GM23338 (cell line): ENCODE measurements at regions not wholly inside any gene's neighbourhood (a gene's known extent, or its start where the extent isn't known, plus 50 kb on each side); places are given as distances from the start of the nearest gene placed in this dataset.

Experiments used
- ATAC-seq: fragments of 200-7000 bp; cut with Tn5 transposase; 3 replicates; pipeline ENCODE4 v1.9.1; 2020
- DNase-seq: peaks from one replicate; pipeline ENCODE4 v3.0.0-alpha.2; 2015; ENCODE audit warnings: low spot score
- H2AFZ ChIP-seq: fragments of 200-600 bp; sonication (generic); 2 replicates; pipeline ENCODE4 v1.8.0; 2016; ENCODE audit warnings: antibody characterized with exemption, mild to moderate bottlenecking, moderate library complexity
- H3F3A ChIP-seq: fragments of 200-600 bp; sonication (generic); replicated peaks from 2 replicates; pipeline ENCODE4 v1.8.0; 2017; ENCODE audit warnings: antibody characterized with exemption, mixed run types, low read depth
- H3K27ac ChIP-seq: fragments of 200-600 bp; sonication (generic); 2 replicates; pipeline ENCODE4 v1.6.1; 2016; ENCODE audit warnings: low read depth
- H3K27me3 ChIP-seq: fragments of 200-600 bp; sonication (generic); 2 replicates; pipeline ENCODE4 v1.8.0; 2016; ENCODE audit warnings: mild to moderate bottlenecking, mixed run types, moderate library complexity; ENCODE audit not compliant: insufficient read depth
- H3K36me3 ChIP-seq: fragments of 200-600 bp; sonication (generic); 2 replicates; pipeline ENCODE4 v1.8.0; 2016; ENCODE audit warnings: mild to moderate bottlenecking; ENCODE audit not compliant: insufficient read depth
- H3K4me1 ChIP-seq: fragments of 200-600 bp; sonication (generic); 2 replicates; pipeline ENCODE4 v1.8.0; 2016; ENCODE audit warnings: mild to moderate bottlenecking, moderate library complexity; ENCODE audit not compliant: insufficient read depth
- H3K4me2 ChIP-seq: fragments of 200-600 bp; sonication (generic); 2 replicates; pipeline ENCODE4 v1.7.1; 2017; ENCODE audit warnings: mixed run types
- H3K4me3 ChIP-seq: fragments of 200-600 bp; sonication (generic); 2 replicates; pipeline ENCODE4 v1.6.1; 2016; ENCODE audit warnings: mixed run types
- H3K79me2 ChIP-seq: fragments of 200-600 bp; sonication (generic); replicated peaks from 2 replicates; pipeline ENCODE4 v1.8.0; 2017; ENCODE audit warnings: mild to moderate bottlenecking; ENCODE audit not compliant: insufficient read depth
- H3K9me2 ChIP-seq: fragments of 200-600 bp; sonication (generic); 2 replicates; pipeline ENCODE4 v1.8.0; 2017; ENCODE audit not compliant: insufficient read depth
- H4K20me1 ChIP-seq: fragments of 200-600 bp; sonication (generic); replicated peaks from 2 replicates; pipeline ENCODE4 v1.8.0; 2017; ENCODE audit warnings: mild to moderate bottlenecking; ENCODE audit not compliant: insufficient read depth
- H3K27ac Mint-ChIP-seq: 2 replicates; pipeline ENCODE4 v1.8.0; 2020; ENCODE audit warnings: inconsistent platforms, mild to moderate bottlenecking, moderate library complexity, mixed read lengths
- H3K27me3 Mint-ChIP-seq: 3 replicates; pipeline ENCODE4 v1.8.0; 2022; ENCODE audit warnings: low read depth, mild to moderate bottlenecking, moderate library complexity, mixed read lengths, inconsistent platforms; ENCODE audit not compliant: insufficient read depth, poor library complexity
- H3K36me3 Mint-ChIP-seq: 3 replicates; pipeline ENCODE4 v1.8.0; 2021; ENCODE audit warnings: low read depth, mild to moderate bottlenecking, inconsistent platforms, moderate library complexity, mixed read lengths
- H3K4me1 Mint-ChIP-seq: 3 replicates; pipeline ENCODE4 v1.8.0; 2020; ENCODE audit warnings: mild to moderate bottlenecking, inconsistent platforms, mixed read lengths
- H3K4me3 Mint-ChIP-seq: 3 replicates; pipeline ENCODE4 v1.8.0; 2021; ENCODE audit warnings: moderate library complexity, mild to moderate bottlenecking, inconsistent platforms, mixed read lengths
- H3K9me3 Mint-ChIP-seq: 3 replicates; pipeline ENCODE4 v1.8.0; 2020; ENCODE audit warnings: moderate library complexity, mild to moderate bottlenecking, inconsistent platforms, mixed read lengths
- EZH2phosphoT487 ChIP-seq: fragments of 200-600 bp; sonication (generic); IDR thresholded peaks from one replicate; pipeline ENCODE4 v1.8.1; 2018; ENCODE audit warnings: antibody characterized with exemption; ENCODE audit not compliant: unreplicated experiment
- JUNB ChIP-seq: IDR thresholded peaks from one replicate; pipeline ENCODE4 v1.6.1; 2016; ENCODE audit warnings: antibody characterized with exemption; ENCODE audit not compliant: unreplicated experiment
- NANOG ChIP-seq: IDR thresholded peaks from 2 replicates; pipeline ENCODE4 v1.6.1; 2016; ENCODE audit warnings: antibody characterized with exemption, borderline replicate concordance
- STAT1 ChIP-seq: IDR thresholded peaks from one replicate; pipeline ENCODE4 v1.6.1; 2016; ENCODE audit warnings: antibody characterized with exemption; ENCODE audit not compliant: unreplicated experiment
- ZNF114 ChIP-seq: fragments of 250-450 bp; sonication (Bioruptor Pico); IDR thresholded peaks from 2 replicates; pipeline ENCODE4 v1.5.0; 2020; ENCODE audit warnings: mild to moderate bottlenecking, moderate library complexity
- ZNF331 ChIP-seq: fragments of 250-450 bp; sonication (Bioruptor Pico); IDR thresholded peaks from 2 replicates; pipeline ENCODE4 v1.5.0; 2020; ENCODE audit warnings: low read depth, mild to moderate bottlenecking, moderate library complexity
- ZNF462 ChIP-seq: fragments of 250-450 bp; sonication (Bioruptor Pico); IDR thresholded peaks from 2 replicates; pipeline ENCODE4 v1.5.0; 2020; ENCODE audit warnings: mild to moderate bottlenecking, moderate library complexity
- TF ChIP-seq, protein P1 (sequence below): IDR thresholded peaks from 2 replicates; pipeline ENCODE4 v1.6.1; 2016; ENCODE audit warnings: antibody characterized with exemption
- TF ChIP-seq, protein P2 (sequence below), 2 experiments: fragments of 200-600 bp in 1 of 2; sonication (generic) in 1 of 2; conservative IDR thresholded peaks; 2 replicates each; pipeline versions ENCODE4 v1.5.1 to v1.6.1; 2016 to 2017; ENCODE audit warnings: antibody characterized with exemption in 2 of 2, low read depth in 2 of 2, mild to moderate bottlenecking in 2 of 2, moderate library complexity in 1 of 2

GRCh38 chr4:152149745-152150144 is 386.1 kb downstream of the FBXW7 start (continued):
- TF ChIP-seq ZNF462 (CRISPR knock-in tag) (no peak), STAT1 (no peak), EZH2phosphoT487 (no peak), JUNB (no peak), NANOG (no peak), ZNF331 (CRISPR knock-in tag) (no peak)
- TF ChIP-seq, protein P1, sequence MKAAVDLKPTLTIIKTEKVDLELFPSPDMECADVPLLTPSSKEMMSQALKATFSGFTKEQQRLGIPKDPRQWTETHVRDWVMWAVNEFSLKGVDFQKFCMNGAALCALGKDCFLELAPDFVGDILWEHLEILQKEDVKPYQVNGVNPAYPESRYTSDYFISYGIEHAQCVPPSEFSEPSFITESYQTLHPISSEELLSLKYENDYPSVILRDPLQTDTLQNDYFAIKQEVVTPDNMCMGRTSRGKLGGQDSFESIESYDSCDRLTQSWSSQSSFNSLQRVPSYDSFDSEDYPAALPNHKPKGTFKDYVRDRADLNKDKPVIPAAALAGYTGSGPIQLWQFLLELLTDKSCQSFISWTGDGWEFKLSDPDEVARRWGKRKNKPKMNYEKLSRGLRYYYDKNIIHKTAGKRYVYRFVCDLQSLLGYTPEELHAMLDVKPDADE = no peak

- Histone ChIP-seq H3K4me2 (no peak overlapping the region), H3K4me1 (no peaks in the 10 kb centered on the region), H3K27me3 (no peaks in the 10 kb centered on the region), H3K4me3 (no peak overlapping the region), H3K79me2 (no peaks in the 10 kb centered on the region), H2AFZ (no peak overlapping the region), H3K36me3 (peaks cover 5% of the 10 kb centered on the region; the same call in 1 of the 2 replicates), H3K9me2 (0 out of 2 replicates have a peak, but pooled peaks cover 3% of the 10 kb centered on the region), H3K27ac (no peak overlapping the region), H3F3A (no peaks in the 10 kb centered on the region), H4K20me1 (no peaks in the 10 kb centered on the region)
- Mint-ChIP-seq H3K4me1 (no peaks in the 10 kb centered on the region), H3K36me3 (peaks cover 41% of the 10 kb centered on the region), H3K27me3 (peaks cover 4% of the 10 kb centered on the region), H3K9me3 (peaks cover 52% of the 10 kb centered on the region), H3K27ac (no peak overlapping the region), H3K4me3 (no peak overlapping the region)
- ATAC-seq = no peak
- DNase-seq = no peak
- TF ChIP-seq, protein P2, sequence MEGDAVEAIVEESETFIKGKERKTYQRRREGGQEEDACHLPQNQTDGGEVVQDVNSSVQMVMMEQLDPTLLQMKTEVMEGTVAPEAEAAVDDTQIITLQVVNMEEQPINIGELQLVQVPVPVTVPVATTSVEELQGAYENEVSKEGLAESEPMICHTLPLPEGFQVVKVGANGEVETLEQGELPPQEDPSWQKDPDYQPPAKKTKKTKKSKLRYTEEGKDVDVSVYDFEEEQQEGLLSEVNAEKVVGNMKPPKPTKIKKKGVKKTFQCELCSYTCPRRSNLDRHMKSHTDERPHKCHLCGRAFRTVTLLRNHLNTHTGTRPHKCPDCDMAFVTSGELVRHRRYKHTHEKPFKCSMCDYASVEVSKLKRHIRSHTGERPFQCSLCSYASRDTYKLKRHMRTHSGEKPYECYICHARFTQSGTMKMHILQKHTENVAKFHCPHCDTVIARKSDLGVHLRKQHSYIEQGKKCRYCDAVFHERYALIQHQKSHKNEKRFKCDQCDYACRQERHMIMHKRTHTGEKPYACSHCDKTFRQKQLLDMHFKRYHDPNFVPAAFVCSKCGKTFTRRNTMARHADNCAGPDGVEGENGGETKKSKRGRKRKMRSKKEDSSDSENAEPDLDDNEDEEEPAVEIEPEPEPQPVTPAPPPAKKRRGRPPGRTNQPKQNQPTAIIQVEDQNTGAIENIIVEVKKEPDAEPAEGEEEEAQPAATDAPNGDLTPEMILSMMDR (conservative IDR thresholded peaks at IDR 0.05; ENCODE audit: low read depth in 2 of 2) = no peak
- TF ChIP-seq ZNF114 = no peak
These were observed 387.2 kb upstream of the GATB start for GRCh38 chr4:152148057-152148456.
